ENCODE measurements at regions not wholly inside any gene's neighbourhood (a gene's known extent, or its start where the extent isn't known, plus 50 kb on each side); places are given as distances from the start of the nearest gene placed in this dataset.

- TF ChIP-seq ZHX2 (IDR thresholded peaks at IDR 0.05; ENCODE audit: low read depth) (no peak), ZHX2 (CRISPR knock-in tag; IDR thresholded peaks at IDR 0.05; ENCODE audit: borderline replicate concordance) (no peak)
Observed at GRCh38 chr12:107351713-107352112, 258.4 kb upstream of the CRY1 start (continued).

- Histone ChIP-seq H3K4me2 (ENCODE audit: low read depth, low read length) (peak overlapping the region; percentile 72), H4K20me1 (ENCODE audit: insufficient read depth, low read length) (no peaks in the 10 kb centered on the region), H3K27ac (ENCODE audit: extremely low read length, insufficient read depth, low read length) (peak overlapping the region; percentile 58), H3K9ac (ENCODE audit: insufficient read depth, low read depth, low read length) (peak overlapping the region; percentile 38), H3K4me1 (ENCODE audit: insufficient read depth, low read length) (peaks cover 97% of the 10 kb centered on the region), H3K9me3 (ENCODE audit: low read length) (peaks cover 4% of the 10 kb centered on the region; the same call in 1 of the 2 replicates), H3K27me3 (ENCODE audit: control insufficient read depth in 1 of 2, insufficient read depth in 2 of 2, low read length in 2 of 2) (no peaks in the 10 kb centered on the region), H3K36me3 (replicated peaks in 1 of 2; ENCODE audit: control insufficient read depth in 1 of 2, insufficient read depth in 2 of 2, low read length in 2 of 2) (no peaks in the 10 kb centered on the region), H3K79me2 (ENCODE audit: insufficient read depth, low read length) (peaks cover 3% of the 10 kb centered on the region), H2AFZ (ENCODE audit: low read length) (no peak overlapping the region), H3K4me3 (replicated peaks in 1 of 3; ENCODE audit: insufficient read depth in 1 of 3, low read depth in 2 of 3, low read length in 3 of 3) (peak overlapping the region in 2 of 3 experiments; percentile 27 to 48; a peak in 2 of 6 replicates)
- ATAC-seq (peak; percentile 79), DNase-seq (ENCODE audit: low spot score) (peak; percentile 92), FAIRE-seq (peak; percentile 86)
- WGBS (ENCODE audit: low lambda C conversion rate): 76% methylated on average over 1 of the region's 2 CpGs
- ChIA-PET CTCF (ENCODE audit: low intra/inter-chr PET ratio, low total read pairs) (no interaction called here), POLR2A (no interaction called here)
- BruUV-seq (replicated peaks): no TSS peak
- in situ Hi-C loops (cut with HindIII; ENCODE audit: extremely low pct_ligation_motif_present, low pct_unique_long_range_greater_than_20kb) (no loop called here), intact Hi-C loops (cut with micrococcal nuclease; ENCODE audit: unreplicated experiment) (loop anchor here (2.0 kb wide), 1 partner anchor 34 kb away; a partner anchor contains a TSS)
- no peak for TF ChIP-seq NFE2L2 (IDR thresholded peaks at IDR 0.05; ENCODE audit: low read length)
- no peak for TF ChIP-seq ZNF672 (CRISPR knock-in tag; IDR thresholded peaks at IDR 0.05)
- TF ChIP-seq DZIP1 (CRISPR knock-in tag; IDR thresholded peaks at IDR 0.05): no peak
- TF ChIP-seq KLF15 (CRISPR knock-in tag; IDR thresholded peaks at IDR 0.05; ENCODE audit: borderline replicate concordance): no peak
- peak; percentile 80 for TF ChIP-seq TGIF2 (CRISPR knock-in tag; IDR thresholded peaks at IDR 0.05)
- 0 out of 2 replicates have a peak, but pooled peaks have one; percentile 69 for TF ChIP-seq GATA4 (IDR thresholded peaks at IDR 0.05; ENCODE audit: borderline replicate concordance, low read depth)
- TF ChIP-seq U2AF2 (IDR thresholded peaks at IDR 0.05; ENCODE audit: low read depth, low read length): no peak
- TF ChIP-seq MXD4 (CRISPR knock-in tag; IDR thresholded peaks at IDR 0.05): no peak
- TF ChIP-seq, protein P1, sequence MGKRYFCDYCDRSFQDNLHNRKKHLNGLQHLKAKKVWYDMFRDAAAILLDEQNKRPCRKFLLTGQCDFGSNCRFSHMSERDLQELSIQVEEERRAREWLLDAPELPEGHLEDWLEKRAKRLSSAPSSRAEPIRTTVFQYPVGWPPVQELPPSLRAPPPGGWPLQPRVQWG (CRISPR knock-in tag; IDR thresholded peaks at IDR 0.05; ENCODE audit: borderline replicate concordance, low read depth): no peak
Observed at GRCh38 chr12:107352347-107353081, 259.2 kb upstream of the CRY1 start.
